Right lung (tissue), 2 donors: ENCODE measurements at regions not wholly inside any gene's neighbourhood (a gene's known extent, or its start where the extent isn't known, plus 50 kb on each side); places are given as distances from the start of the nearest gene placed in this dataset.

ENCODE experiments used
- DNase-seq, 2 donors: peaks; one replicate each; pipeline ENCODE4 v3.0.0-alpha.2; 2013

- DNase-seq: no peak
Measured at GRCh38 chr11:130737041-130737830, 179.0 kb downstream of the SNX19 start.

GRCh38 chr11:130737866-130738431 is 178.3 kb downstream of the SNX19 start:
- peak; percentile 79 to 80 for DNase-seq

GRCh38 chr11:130738611-130739010 is 177.7 kb downstream of the SNX19 start:
- no peak for DNase-seq

GRCh38 chr11:130740819-130741218 is 175.5 kb downstream of the SNX19 start:
- DNase-seq: no peak

GRCh38 chr11:130744794-130745193 is 171.5 kb downstream of the SNX19 start:
- peak; percentile 41 to 42 for DNase-seq

- DNase-seq: no peak
Measured at GRCh38 chr11:130749216-130749615, 167.1 kb downstream of the SNX19 start.

GRCh38 chr11:130760515-130761125 is 155.7 kb downstream of the SNX19 start:
- DNase-seq: no peak

- no peak for DNase-seq
Measured at GRCh38 chr11:130761560-130762220, 154.6 kb downstream of the SNX19 start.

GRCh38 chr11:130762638-130763037 is 153.6 kb downstream of the SNX19 start:
- DNase-seq: no peak

GRCh38 chr11:130763087-130763980 is 152.9 kb downstream of the SNX19 start:
- DNase-seq: no peak

GRCh38 chr11:130765406-130765805 is 150.9 kb downstream of the SNX19 start:
- no peak for DNase-seq

GRCh38 chr11:130765951-130766649 is 150.2 kb downstream of the SNX19 start:
- no peak for DNase-seq

GRCh38 chr11:130766650-130767565 is 149.4 kb downstream of the SNX19 start:
- DNase-seq: no peak

- DNase-seq: no peak
Measured at GRCh38 chr11:130769782-130770535, 146.3 kb downstream of the SNX19 start.

- no peak for DNase-seq
Measured at GRCh38 chr11:130771708-130772107, 144.6 kb downstream of the SNX19 start.

GRCh38 chr11:130772266-130773227 is 143.7 kb downstream of the SNX19 start:
- DNase-seq: no peak

- DNase-seq: no peak
Measured at GRCh38 chr11:130773244-130773820, 142.9 kb downstream of the SNX19 start.
